HUES6 (cell line): ENCODE measurements at regions not wholly inside any gene's neighbourhood (a gene's known extent, or its start where the extent isn't known, plus 50 kb on each side); places are given as distances from the start of the nearest gene placed in this dataset.
"Not testable (repeated sequence)": the region's sequence is repeated elsewhere in the genome, so short reads cannot be mapped to it uniquely, and the experiment has no call there.

Source experiments
- H3K27ac ChIP-seq: 2 replicates; pipeline ENCODE4 v1.7.0; 2013; ENCODE audit warnings: low read depth, mild to moderate bottlenecking, low read length, inconsistent platforms
- H3K27me3 ChIP-seq: 2 replicates; pipeline ENCODE4 v1.6.1; 2013; ENCODE audit warnings: low read length; ENCODE audit not compliant: control insufficient read depth, insufficient read depth
- H3K36me3 ChIP-seq: 2 replicates; pipeline ENCODE4 v1.6.1; 2013; ENCODE audit warnings: low read length; ENCODE audit not compliant: control insufficient read depth, insufficient read depth
- H3K4me1 ChIP-seq: 2 replicates; pipeline ENCODE4 v1.6.1; 2013; ENCODE audit warnings: low read length; ENCODE audit not compliant: control insufficient read depth, insufficient read depth
- H3K4me3 ChIP-seq: 2 replicates; pipeline ENCODE4 v1.5.1; 2013; ENCODE audit warnings: low read depth, low read length
- H3K9ac ChIP-seq: one replicate; pipeline ENCODE4 v1.6.1; 2013; ENCODE audit warnings: mild to moderate bottlenecking, low read length
- H3K9me3 ChIP-seq: 2 replicates; pipeline ENCODE4 v1.6.1; 2013; ENCODE audit warnings: low read depth, low read length; ENCODE audit not compliant: control insufficient read depth, insufficient read depth

- peaks cover 10% of the 10 kb centered on the region; the same call in 1 of the 2 replicates for H3K4me1 ChIP-seq
- not testable (repeated sequence) for H3K9ac ChIP-seq, H3K27ac ChIP-seq, H3K4me3 ChIP-seq, H3K27me3 ChIP-seq
- peaks cover 27% of the 10 kb centered on the region for H3K36me3 ChIP-seq
- H3K9me3 ChIP-seq: peaks cover 19% of the 10 kb centered on the region
These were observed 146.9 kb upstream of the C1QTNF3 start for GRCh38 chr5:34189752-34190411.

- Histone ChIP-seq H3K4me1 (peaks cover 10% of the 10 kb centered on the region; the same call in 1 of the 2 replicates), H3K36me3 (peaks cover 27% of the 10 kb centered on the region), H3K9me3 (peaks cover 19% of the 10 kb centered on the region)
- H3K27ac ChIP-seq, H3K27me3 ChIP-seq, H3K4me3 ChIP-seq, H3K9ac ChIP-seq: not testable (repeated sequence)
These were observed 147.5 kb upstream of the C1QTNF3 start for GRCh38 chr5:34190466-34190865.

GRCh38 chr5:34191279-34191744 lies 148.3 kb upstream of the C1QTNF3 start:
- Histone ChIP-seq H3K9me3 (peaks cover 19% of the 10 kb centered on the region), H3K4me1 (peaks cover 10% of the 10 kb centered on the region; the same call in 1 of the 2 replicates), H3K36me3 (peaks cover 27% of the 10 kb centered on the region)
- H3K27ac ChIP-seq, H3K9ac ChIP-seq, H3K27me3 ChIP-seq, H3K4me3 ChIP-seq: not testable (repeated sequence)

- not testable (repeated sequence) for H3K9ac ChIP-seq, H3K27ac ChIP-seq, H3K4me3 ChIP-seq, H3K27me3 ChIP-seq
- Histone ChIP-seq H3K4me1 (peaks cover 10% of the 10 kb centered on the region; the same call in 1 of the 2 replicates), H3K9me3 (peaks cover 19% of the 10 kb centered on the region), H3K36me3 (peaks cover 27% of the 10 kb centered on the region)
These were observed 149.3 kb upstream of the C1QTNF3 start for GRCh38 chr5:34192064-34192922.

GRCh38 chr5:34192923-34193262 lies 149.9 kb upstream of the C1QTNF3 start:
- peaks cover 27% of the 10 kb centered on the region for H3K36me3 ChIP-seq

GRCh38 chr5:34193297-34193696 lies 150.3 kb upstream of the C1QTNF3 start:
- not testable (repeated sequence) for H3K27ac ChIP-seq, H3K9ac ChIP-seq, H3K27me3 ChIP-seq, H3K4me3 ChIP-seq
- peaks cover 15% of the 10 kb centered on the region for H3K9me3 ChIP-seq
- peaks cover 27% of the 10 kb centered on the region for H3K36me3 ChIP-seq
- H3K4me1 ChIP-seq: peaks cover 10% of the 10 kb centered on the region; the same call in 1 of the 2 replicates

More at GRCh38 chr5:34192923-34193262, 149.9 kb upstream of the C1QTNF3 start:
- not testable (repeated sequence) for H3K4me3 ChIP-seq, H3K9ac ChIP-seq, H3K27ac ChIP-seq, H3K27me3 ChIP-seq
- H3K4me1 ChIP-seq: peaks cover 10% of the 10 kb centered on the region; the same call in 1 of the 2 replicates
- H3K9me3 ChIP-seq: peaks cover 18% of the 10 kb centered on the region

GRCh38 chr5:34193804-34194203 lies 150.8 kb upstream of the C1QTNF3 start:
- peaks cover 10% of the 10 kb centered on the region; the same call in 1 of the 2 replicates for H3K4me1 ChIP-seq
- H3K36me3 ChIP-seq: peaks cover 27% of the 10 kb centered on the region
- not testable (repeated sequence) for H3K27ac ChIP-seq, H3K27me3 ChIP-seq, H3K9ac ChIP-seq, H3K4me3 ChIP-seq
- H3K9me3 ChIP-seq: peaks cover 15% of the 10 kb centered on the region

- H3K4me3 ChIP-seq, H3K9me3 ChIP-seq, H3K27ac ChIP-seq, H3K27me3 ChIP-seq, H3K9ac ChIP-seq: not testable (repeated sequence)
- peaks cover 10% of the 10 kb centered on the region; the same call in 1 of the 2 replicates for H3K4me1 ChIP-seq
- H3K36me3 ChIP-seq: peaks cover 14% of the 10 kb centered on the region; the same call in 1 of the 2 replicates
These were observed 153.1 kb upstream of the C1QTNF3 start for GRCh38 chr5:34196091-34196490.

- H3K27ac ChIP-seq, H3K9ac ChIP-seq, H3K9me3 ChIP-seq, H3K4me3 ChIP-seq, H3K36me3 ChIP-seq, H3K4me1 ChIP-seq, H3K27me3 ChIP-seq: not testable (repeated sequence)
These were observed 162.3 kb upstream of the C1QTNF3 start for GRCh38 chr5:34205347-34205746.

- H3K27me3 ChIP-seq, H3K27ac ChIP-seq, H3K4me3 ChIP-seq, H3K9me3 ChIP-seq, H3K9ac ChIP-seq, H3K4me1 ChIP-seq: not testable (repeated sequence)
- H3K36me3 ChIP-seq: peaks cover 12% of the 10 kb centered on the region; the same call in 1 of the 2 replicates
These were observed 174.4 kb upstream of the C1QTNF3 start for GRCh38 chr5:34217386-34217785.
